ENCODE measurements at regions not wholly inside any gene's neighbourhood (a gene's known extent, or its start where the extent isn't known, plus 50 kb on each side); places are given as distances from the start of the nearest gene placed in this dataset.

- TF ChIP-seq USF2 (IDR thresholded peaks at IDR 0.05; ENCODE audit: low read length) (no peak), TBP (IDR thresholded peaks at IDR 0.05; ENCODE audit: low read depth, low read length) (no peak), POLR2A (IDR thresholded peaks at IDR 0.05; ENCODE audit: control extremely low read depth in 1 of 2, low read depth in 2 of 2, low read length in 2 of 2) (no peak), NANOG (IDR thresholded peaks at IDR 0.05; ENCODE audit: insufficient read depth, low read depth, low read length, poor library complexity, severe bottlenecking) (no peak), NRF1 (IDR thresholded peaks at IDR 0.05; ENCODE audit: low read depth, low read length) (no peak), HDAC6 (IDR thresholded peaks at IDR 0.05; ENCODE audit: low read depth, low read length) (no peak), EZH2 (IDR thresholded peaks at IDR 0.05; ENCODE audit: low read depth, low read length, severe bottlenecking) (no peak), CTCF (IDR thresholded peaks at IDR 0.05; ENCODE audit: control extremely low read depth in 1 of 3, insufficient read depth in 1 of 3, low read depth in 1 of 3, low read length in 3 of 3) (no peak), YY1 (IDR thresholded peaks at IDR 0.05; ENCODE audit: low read depth, low read length) (no peak), TEAD4 (IDR thresholded peaks at IDR 0.05; ENCODE audit: low read depth, low read length) (no peak), SUZ12 (IDR thresholded peaks at IDR 0.05; ENCODE audit: low read length) (no peak), SP2 (IDR thresholded peaks at IDR 0.05; ENCODE audit: low read length) (no peak), CREB1 (IDR thresholded peaks at IDR 0.05) (no peak)
Measured at GRCh38 chr18:39574897-39575296, 2009.3 kb upstream of the CELF4 start.

Measured in H1 (cell line).